GM23338 (cell line): ENCODE measurements at regions not wholly inside any gene's neighbourhood (a gene's known extent, or its start where the extent isn't known, plus 50 kb on each side); places are given as distances from the start of the nearest gene placed in this dataset.

Source experiments
- CREB1 ChIP-seq: fragments of 250-450 bp; sonication (Bioruptor Pico); IDR thresholded peaks from 2 replicates; pipeline ENCODE4 v1.5.0; 2020; ENCODE audit warnings: low read depth, mild to moderate bottlenecking, moderate library complexity
- CTCF ChIP-seq, 2 experiments: fragments of 200-600 bp in 1 of 2; sonication (generic) in 1 of 2; conservative IDR thresholded peaks; 2 replicates each; pipeline versions ENCODE4 v1.5.1 to v1.6.1; 2016 to 2017; ENCODE audit warnings: antibody characterized with exemption in 2 of 2, low read depth in 2 of 2, mild to moderate bottlenecking in 2 of 2, moderate library complexity in 1 of 2
- EZH2 ChIP-seq: fragments of 200-600 bp; sonication (generic); IDR thresholded peaks from one replicate; pipeline ENCODE4 v1.8.0; 2017; ENCODE audit warnings: antibody characterized with exemption, mild to moderate bottlenecking, low read depth; ENCODE audit not compliant: unreplicated experiment
- EZH2phosphoT487 ChIP-seq: fragments of 200-600 bp; sonication (generic); IDR thresholded peaks from one replicate; pipeline ENCODE4 v1.8.1; 2018; ENCODE audit warnings: antibody characterized with exemption; ENCODE audit not compliant: unreplicated experiment
- JUNB ChIP-seq: IDR thresholded peaks from one replicate; pipeline ENCODE4 v1.6.1; 2016; ENCODE audit warnings: antibody characterized with exemption; ENCODE audit not compliant: unreplicated experiment
- NANOG ChIP-seq: IDR thresholded peaks from 2 replicates; pipeline ENCODE4 v1.6.1; 2016; ENCODE audit warnings: antibody characterized with exemption, borderline replicate concordance
- POLR2AphosphoS5 ChIP-seq: IDR thresholded peaks from 2 replicates; pipeline ENCODE4 v1.6.1; 2016; ENCODE audit warnings: antibody characterized with exemption, low read depth
- REST ChIP-seq: IDR thresholded peaks from one replicate; pipeline ENCODE4 v1.6.1; 2018; ENCODE audit warnings: antibody characterized with exemption; ENCODE audit not compliant: unreplicated experiment
- ZNF331 ChIP-seq: fragments of 250-450 bp; sonication (Bioruptor Pico); IDR thresholded peaks from 2 replicates; pipeline ENCODE4 v1.5.0; 2020; ENCODE audit warnings: low read depth, mild to moderate bottlenecking, moderate library complexity
- TF ChIP-seq, protein P1 (sequence below): IDR thresholded peaks from 2 replicates; pipeline ENCODE4 v1.6.1; 2016; ENCODE audit warnings: antibody characterized with exemption

DNA sequence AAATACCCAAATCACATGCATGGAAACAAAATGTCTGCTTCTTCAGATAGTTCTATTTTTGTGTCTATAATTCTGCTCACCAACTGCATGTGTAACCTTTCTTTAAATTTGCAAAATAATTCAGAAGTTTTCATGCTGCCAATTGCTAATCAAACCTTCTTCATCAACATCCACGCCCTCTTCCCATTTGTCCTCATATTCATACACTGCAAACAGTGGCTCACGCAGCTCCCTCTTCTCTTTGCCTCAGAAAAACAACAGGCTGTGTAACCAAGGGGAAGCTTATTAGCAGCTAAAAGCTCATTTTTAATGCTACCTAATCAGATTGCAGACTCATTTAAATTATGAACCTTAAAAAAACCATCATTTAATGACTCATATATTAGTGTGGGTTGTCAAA, 555.0 kb upstream of the EPHA7 start:
- no peak for TF ChIP-seq CTCF (conservative IDR thresholded peaks at IDR 0.05; ENCODE audit: low read depth in 2 of 2)
- no peak for TF ChIP-seq POLR2AphosphoS5
- no peak for TF ChIP-seq CREB1 (CRISPR knock-in tag)
- TF ChIP-seq, protein P1, sequence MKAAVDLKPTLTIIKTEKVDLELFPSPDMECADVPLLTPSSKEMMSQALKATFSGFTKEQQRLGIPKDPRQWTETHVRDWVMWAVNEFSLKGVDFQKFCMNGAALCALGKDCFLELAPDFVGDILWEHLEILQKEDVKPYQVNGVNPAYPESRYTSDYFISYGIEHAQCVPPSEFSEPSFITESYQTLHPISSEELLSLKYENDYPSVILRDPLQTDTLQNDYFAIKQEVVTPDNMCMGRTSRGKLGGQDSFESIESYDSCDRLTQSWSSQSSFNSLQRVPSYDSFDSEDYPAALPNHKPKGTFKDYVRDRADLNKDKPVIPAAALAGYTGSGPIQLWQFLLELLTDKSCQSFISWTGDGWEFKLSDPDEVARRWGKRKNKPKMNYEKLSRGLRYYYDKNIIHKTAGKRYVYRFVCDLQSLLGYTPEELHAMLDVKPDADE: no peak
- TF ChIP-seq EZH2phosphoT487: no peak
- no peak for TF ChIP-seq EZH2
- TF ChIP-seq REST: no peak
- TF ChIP-seq JUNB: no peak
- TF ChIP-seq NANOG: no peak
- no peak for TF ChIP-seq ZNF331
